ENCODE measurements at regions not wholly inside any gene's neighbourhood (a gene's known extent, or its start where the extent isn't known, plus 50 kb on each side); places are given as distances from the start of the nearest gene placed in this dataset.
"Not testable (repeated sequence)": the region's sequence is repeated elsewhere in the genome, so short reads cannot be mapped to it uniquely, and the experiment has no call there.

DNA sequence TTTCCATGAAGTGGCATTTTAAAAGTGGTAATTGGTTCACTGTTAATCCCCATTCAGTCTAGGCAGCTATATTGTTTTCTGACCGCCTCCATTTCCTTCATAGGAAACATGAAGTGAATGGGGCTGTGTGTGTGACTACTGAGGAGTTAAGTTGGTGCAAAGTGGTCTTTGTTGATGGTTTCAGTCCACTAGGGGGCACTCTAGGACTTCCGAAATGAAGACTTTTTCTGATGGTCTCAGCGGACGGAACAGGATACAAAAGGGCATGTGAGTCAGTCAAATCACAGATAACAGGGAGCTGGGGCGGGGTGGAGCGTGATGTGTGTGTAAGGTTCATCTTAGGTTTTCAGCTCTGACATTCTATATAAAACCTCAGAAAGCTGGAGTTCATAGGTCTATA is 240.1 kb upstream of the OR4E1 start:
- no peak for DNase-seq (ENCODE audit: low read depth, low spot score)
- peak; percentile 25 for TF ChIP-seq CTCF (IDR thresholded peaks at IDR 0.05; ENCODE audit: insufficient read depth, low read length, missing control alignments)
- ChIA-PET CTCF (interaction anchor here (1.1 to 1.2 kb wide), 2 partner anchors 13 to 68 kb away, joined by 3 read pairs; no protein-coding TSS in a partner anchor), POLR2A (no interaction called here)
- H3K4me3 ChIP-seq (ENCODE audit: low read depth, low read length): no peak overlapping the region

DNA sequence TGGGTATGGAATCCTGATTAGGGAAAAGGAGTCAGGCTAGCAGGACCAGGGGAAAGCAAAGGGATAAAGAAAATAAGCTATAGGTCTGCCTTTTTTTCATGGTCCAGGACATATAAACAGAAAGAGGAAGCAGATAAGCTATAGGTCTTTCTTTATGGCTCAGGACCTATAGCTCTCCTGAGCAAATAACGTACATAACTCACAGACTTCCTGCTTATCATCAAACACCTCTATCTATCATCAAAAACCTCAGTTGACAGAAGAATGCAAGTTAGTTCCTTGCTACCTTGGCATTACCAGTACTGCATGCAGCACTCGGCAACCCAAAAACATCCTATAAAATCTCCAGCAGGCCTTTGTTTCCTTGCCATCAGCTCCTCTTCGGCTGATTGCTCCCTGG is 238.7 kb upstream of the OR4E1 start:
- ChIA-PET POLR2A (no interaction called here), CTCF (interaction anchor here (1.0 kb wide), 1 partner anchor 8 kb away, joined by 3 read pairs; no protein-coding TSS in a partner anchor)
- TF ChIP-seq CTCF (IDR thresholded peaks at IDR 0.05; ENCODE audit: insufficient read depth, low read length, missing control alignments): no peak
- no peak for DNase-seq (ENCODE audit: low read depth, low spot score)
- no peak overlapping the region for H3K4me3 ChIP-seq (ENCODE audit: low read depth, low read length)

DNA sequence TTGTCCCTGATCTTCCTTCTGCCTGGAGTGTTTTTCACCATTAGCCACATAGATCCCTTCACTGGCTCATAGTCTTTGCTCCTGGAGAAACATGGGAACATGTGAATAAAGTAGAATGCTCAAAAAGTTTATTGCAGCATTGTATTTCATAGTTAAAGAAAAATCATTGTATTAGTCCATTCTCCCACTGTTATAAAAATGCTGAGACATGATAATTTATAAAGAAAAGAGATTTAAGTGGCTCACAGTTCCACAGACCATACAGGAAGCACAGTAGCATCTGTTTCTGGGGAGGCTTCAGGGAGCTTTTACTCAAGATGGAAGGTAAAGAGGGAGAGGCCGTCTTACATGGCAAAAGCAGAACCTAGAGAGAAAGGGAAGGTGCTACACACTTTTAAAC is 238.3 kb upstream of the OR4E1 start:
- no peak for DNase-seq (ENCODE audit: low read depth, low spot score)
- ChIA-PET POLR2A (no interaction called here), CTCF (interaction anchor here (1.0 kb wide), 1 partner anchor 8 kb away, joined by 3 read pairs; no protein-coding TSS in a partner anchor)
- H3K4me3 ChIP-seq (ENCODE audit: low read depth, low read length): no peak overlapping the region
- TF ChIP-seq CTCF (IDR thresholded peaks at IDR 0.05; ENCODE audit: insufficient read depth, low read length, missing control alignments): no peak

DNA sequence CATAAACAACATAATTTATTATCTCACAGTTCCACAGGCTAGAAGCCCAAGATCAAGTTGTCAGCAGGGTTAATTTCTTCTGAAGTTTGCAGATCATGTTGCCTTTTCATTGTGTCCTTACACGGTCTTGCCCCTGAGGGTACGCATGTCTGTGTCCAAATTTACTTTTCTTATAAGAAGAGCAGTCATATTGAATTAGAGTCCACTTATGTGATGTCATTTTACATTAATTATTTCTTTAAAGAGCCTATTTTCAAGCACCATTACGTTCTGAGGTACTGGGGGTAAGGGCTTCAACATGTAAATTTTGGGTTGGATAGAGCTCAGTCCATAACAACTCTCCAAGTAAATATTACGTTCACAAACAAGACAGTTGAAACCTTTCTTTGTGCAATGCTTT is 236.6 kb upstream of the OR4E1 start:
- no peak for TF ChIP-seq CTCF (IDR thresholded peaks at IDR 0.05; ENCODE audit: insufficient read depth, low read length, missing control alignments)
- CTCF ChIA-PET: interaction anchor here (0.8 kb wide), 1 partner anchor 10 kb away, joined by 3 read pairs; no protein-coding TSS in a partner anchor
- POLR2A ChIA-PET: no interaction called here
- DNase-seq (ENCODE audit: low read depth, low spot score): no peak
- H3K4me3 ChIP-seq (ENCODE audit: low read depth, low read length): no peak overlapping the region

DNA sequence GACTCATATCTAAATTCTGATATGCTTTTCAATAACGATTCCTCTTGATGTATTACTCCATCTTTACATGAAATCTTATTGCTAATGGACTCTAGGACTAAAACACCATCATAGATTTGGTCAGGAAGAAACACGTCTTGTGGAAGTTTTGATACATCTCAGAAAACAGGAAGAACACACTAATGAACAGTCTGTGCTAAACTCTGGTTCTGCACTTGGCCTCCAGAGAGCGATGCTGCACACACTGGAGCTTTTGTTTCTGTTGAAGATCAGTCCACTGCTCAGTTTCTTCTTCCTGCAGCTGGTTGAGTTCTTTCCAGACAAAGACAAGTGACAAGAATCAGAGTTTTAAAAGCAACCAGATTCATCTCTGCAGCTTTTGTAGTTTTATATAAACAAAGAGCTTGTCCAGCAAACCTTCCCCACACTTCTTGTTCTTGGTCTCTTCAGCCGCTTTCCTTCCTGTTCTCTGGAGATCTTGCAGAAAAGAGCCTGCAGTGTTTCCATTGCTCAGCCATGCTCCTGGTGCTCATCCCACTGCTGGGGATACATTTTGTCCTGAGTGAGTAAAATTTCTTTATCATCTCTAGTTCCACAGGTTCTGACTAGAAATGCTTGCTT is 229.1 kb upstream of the OR4E1 start:
- DNase-seq (ENCODE audit: low read depth, low spot score): no peak
- no peak for TF ChIP-seq CTCF (IDR thresholded peaks at IDR 0.05; ENCODE audit: insufficient read depth, low read length, missing control alignments)
- ChIA-PET CTCF (no interaction called here), POLR2A (no interaction called here)
- no peak overlapping the region for H3K4me3 ChIP-seq (ENCODE audit: low read depth, low read length)

DNA sequence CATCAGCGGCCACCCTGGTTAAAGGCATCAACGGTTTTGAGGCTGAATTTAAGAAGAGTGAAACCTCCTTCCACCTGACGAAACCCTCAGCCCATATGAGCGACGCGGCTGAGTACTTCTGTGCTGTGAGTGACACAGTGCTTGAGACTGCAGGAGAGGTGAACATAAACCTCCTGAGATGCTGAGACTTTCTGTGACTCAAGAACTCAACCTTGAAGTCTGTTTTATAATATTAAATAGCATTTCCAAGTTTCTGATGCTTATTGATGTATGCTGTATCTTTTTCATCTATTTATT is 221.2 kb upstream of the OR4E1 start:
- H3K4me3 ChIP-seq (ENCODE audit: low read depth, low read length); POLR2A ChIA-PET; CTCF ChIA-PET; DNase-seq (ENCODE audit: low read depth, low spot score): not testable (repeated sequence)
